Esophagus squamous epithelium (tissue), 4 donors: ENCODE measurements at regions not wholly inside any gene's neighbourhood (a gene's known extent, or its start where the extent isn't known, plus 50 kb on each side); places are given as distances from the start of the nearest gene placed in this dataset.

Source experiments
- POLR2A ChIP-seq, 4 donors: fragments of 450-650 bp; IDR thresholded peaks; one replicate each; pipeline ENCODE4 v1.6.1; 2017; ENCODE audit warnings: antibody characterized with exemption in 4 of 4, mild to moderate bottlenecking in 4 of 4, moderate library complexity in 3 of 4
- TF ChIP-seq, protein P1 (sequence below), 6 experiments: fragments of 450-650 bp in 4 of 6; fragments of 200-600 bp in 2 of 6; sonication (generic) in 2 of 6; IDR thresholded peaks; one replicate each; pipeline ENCODE4 v1.5.1; 2016 to 2019; ENCODE audit warnings: antibody characterized with exemption in 6 of 6, mild to moderate bottlenecking in 4 of 6, moderate library complexity in 4 of 6

GRCh38 chr20:41870869-41871462 lies 252.8 kb upstream of the CHD6 start:
- TF ChIP-seq, protein P1, sequence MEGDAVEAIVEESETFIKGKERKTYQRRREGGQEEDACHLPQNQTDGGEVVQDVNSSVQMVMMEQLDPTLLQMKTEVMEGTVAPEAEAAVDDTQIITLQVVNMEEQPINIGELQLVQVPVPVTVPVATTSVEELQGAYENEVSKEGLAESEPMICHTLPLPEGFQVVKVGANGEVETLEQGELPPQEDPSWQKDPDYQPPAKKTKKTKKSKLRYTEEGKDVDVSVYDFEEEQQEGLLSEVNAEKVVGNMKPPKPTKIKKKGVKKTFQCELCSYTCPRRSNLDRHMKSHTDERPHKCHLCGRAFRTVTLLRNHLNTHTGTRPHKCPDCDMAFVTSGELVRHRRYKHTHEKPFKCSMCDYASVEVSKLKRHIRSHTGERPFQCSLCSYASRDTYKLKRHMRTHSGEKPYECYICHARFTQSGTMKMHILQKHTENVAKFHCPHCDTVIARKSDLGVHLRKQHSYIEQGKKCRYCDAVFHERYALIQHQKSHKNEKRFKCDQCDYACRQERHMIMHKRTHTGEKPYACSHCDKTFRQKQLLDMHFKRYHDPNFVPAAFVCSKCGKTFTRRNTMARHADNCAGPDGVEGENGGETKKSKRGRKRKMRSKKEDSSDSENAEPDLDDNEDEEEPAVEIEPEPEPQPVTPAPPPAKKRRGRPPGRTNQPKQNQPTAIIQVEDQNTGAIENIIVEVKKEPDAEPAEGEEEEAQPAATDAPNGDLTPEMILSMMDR (IDR thresholded peaks at IDR 0.05) = no peak
- no peak for TF ChIP-seq POLR2A (IDR thresholded peaks at IDR 0.05)
